ENCODE measurements at regions not wholly inside any gene's neighbourhood (a gene's known extent, or its start where the extent isn't known, plus 50 kb on each side); places are given as distances from the start of the nearest gene placed in this dataset.

GRCh38 chr18:49667462-49667861 is 105.6 kb downstream of the LIPG start:
- TF ChIP-seq SNAI2 (CRISPR knock-in tag; IDR thresholded peaks at IDR 0.05) (no peak), CREB5 (CRISPR knock-in tag; IDR thresholded peaks at IDR 0.05; ENCODE audit: low read depth) (no peak), PPARA (CRISPR knock-in tag; IDR thresholded peaks at IDR 0.05; ENCODE audit: borderline replicate concordance) (no peak), ZNF70 (CRISPR knock-in tag; IDR thresholded peaks at IDR 0.05) (no peak), ZNF8 (CRISPR knock-in tag; IDR thresholded peaks at IDR 0.05) (no peak), ZC3H10 (CRISPR knock-in tag; IDR thresholded peaks at IDR 0.05) (no peak), TSHZ2 (CRISPR knock-in tag; IDR thresholded peaks at IDR 0.05) (no peak)
- ATAC-seq: no peak

GRCh38 chr18:49666045-49666775 is 104.4 kb downstream of the LIPG start:
- ATAC-seq: peak; percentile 86
- TF ChIP-seq SNAI2 (CRISPR knock-in tag; IDR thresholded peaks at IDR 0.05) (no peak), CSRNP3 (CRISPR knock-in tag; IDR thresholded peaks at IDR 0.05) (peak; percentile 70; the same call in 1 of the 2 replicates), ARNTL (CRISPR knock-in tag; IDR thresholded peaks at IDR 0.05; ENCODE audit: borderline replicate concordance, low read depth) (no peak), ZFP30 (CRISPR knock-in tag; IDR thresholded peaks at IDR 0.05) (no peak), TOX (CRISPR knock-in tag; IDR thresholded peaks at IDR 0.05; ENCODE audit: borderline replicate concordance) (no peak), ISL1 (CRISPR knock-in tag; IDR thresholded peaks at IDR 0.05) (peak; percentile 61), BACH2 (CRISPR knock-in tag; IDR thresholded peaks at IDR 0.05; ENCODE audit: borderline replicate concordance) (no peak), TCF4 (CRISPR knock-in tag; IDR thresholded peaks at IDR 0.05; ENCODE audit: borderline replicate concordance) (peak; percentile 91), ZNF8 (CRISPR knock-in tag; IDR thresholded peaks at IDR 0.05) (0 out of 2 replicates have a peak, but pooled peaks have one; percentile 57), ZNF565 (CRISPR knock-in tag; conservative IDR thresholded peaks at IDR 0.05; ENCODE audit: low read depth) (no peak), ESRRG (CRISPR knock-in tag; IDR thresholded peaks at IDR 0.05) (no peak), OSR1 (CRISPR knock-in tag; IDR thresholded peaks at IDR 0.05) (no peak), POU6F1 (CRISPR knock-in tag; IDR thresholded peaks at IDR 0.05; ENCODE audit: borderline replicate concordance, low read depth) (no peak), TSHZ2 (CRISPR knock-in tag; IDR thresholded peaks at IDR 0.05) (no peak), ZNF70 (CRISPR knock-in tag; IDR thresholded peaks at IDR 0.05) (no peak), RARB (CRISPR knock-in tag; IDR thresholded peaks at IDR 0.05) (no peak)

All from SK-N-SH treated with all-trans-retinoic acid at 6 μM for 48 hours (cell line).